ENCODE measurements at regions not wholly inside any gene's neighbourhood (a gene's known extent, or its start where the extent isn't known, plus 50 kb on each side); places are given as distances from the start of the nearest gene placed in this dataset.
"Not testable (repeated sequence)": the region's sequence is repeated elsewhere in the genome, so short reads cannot be mapped to it uniquely, and the experiment has no call there.

GRCh38 chrX:20693078-20693477 lies 426.4 kb upstream of the RPS6KA3 start:
- no peaks in the 10 kb centered on the region for H3K4me1 ChIP-seq
- no peak for DNase-seq
- no peak overlapping the region for H3K4me3 ChIP-seq
- H3K27me3 ChIP-seq = no peaks in the 10 kb centered on the region
- no peak overlapping the region for H3K27ac ChIP-seq
- no peaks in the 10 kb centered on the region for H3K9me3 ChIP-seq
- TF ChIP-seq CTCF (IDR thresholded peaks at IDR 0.05) = no peak
- intact Hi-C loops (cut with DNase I) = no loop called here
- no peak overlapping the region for H3K9ac ChIP-seq (ENCODE audit: low read depth in 2 of 2, low read length in 2 of 2)
- no peaks in the 10 kb centered on the region for H3K36me3 ChIP-seq

GRCh38 chrX:20686256-20686655 lies 419.5 kb upstream of the RPS6KA3 start:
- Histone ChIP-seq H3K27ac (no peak overlapping the region), H3K9me3 (no peaks in the 10 kb centered on the region), H3K4me1 (no peaks in the 10 kb centered on the region), H3K27me3 (no peaks in the 10 kb centered on the region), H3K36me3 (no peaks in the 10 kb centered on the region), H3K9ac (ENCODE audit: low read depth in 2 of 2, low read length in 2 of 2) (no peak overlapping the region), H3K4me3 (no peak overlapping the region)
- intact Hi-C loops (cut with DNase I) = no loop called here
- no peak for DNase-seq
- TF ChIP-seq CTCF (IDR thresholded peaks at IDR 0.05) = no peak

GRCh38 chrX:20685652-20686051 lies 418.9 kb upstream of the RPS6KA3 start:
- Histone ChIP-seq H3K27me3 (no peaks in the 10 kb centered on the region), H3K27ac (no peak overlapping the region), H3K9me3 (no peaks in the 10 kb centered on the region), H3K4me3 (no peak overlapping the region), H3K9ac (ENCODE audit: low read depth in 2 of 2, low read length in 2 of 2) (no peak overlapping the region), H3K36me3 (no peaks in the 10 kb centered on the region), H3K4me1 (no peaks in the 10 kb centered on the region)
- no peak for DNase-seq
- intact Hi-C loops (cut with DNase I) = no loop called here
- no peak for TF ChIP-seq CTCF (IDR thresholded peaks at IDR 0.05)

GRCh38 chrX:20681683-20682082 lies 415.0 kb upstream of the RPS6KA3 start:
- H3K27me3 ChIP-seq = no peaks in the 10 kb centered on the region
- no peak overlapping the region for H3K4me3 ChIP-seq
- no peaks in the 10 kb centered on the region for H3K4me1 ChIP-seq
- intact Hi-C loops (cut with DNase I) = no loop called here
- no peak overlapping the region for H3K9ac ChIP-seq (ENCODE audit: low read depth in 2 of 2, low read length in 2 of 2)
- H3K27ac ChIP-seq = no peak overlapping the region
- no peaks in the 10 kb centered on the region for H3K36me3 ChIP-seq
- DNase-seq = no peak
- no peak for TF ChIP-seq CTCF (IDR thresholded peaks at IDR 0.05)
- no peaks in the 10 kb centered on the region for H3K9me3 ChIP-seq

- H3K9ac ChIP-seq (ENCODE audit: low read depth in 2 of 2, low read length in 2 of 2) = no peak overlapping the region
- no peaks in the 10 kb centered on the region for H3K4me1 ChIP-seq
- no peaks in the 10 kb centered on the region for H3K9me3 ChIP-seq
- no peaks in the 10 kb centered on the region for H3K36me3 ChIP-seq
- no peaks in the 10 kb centered on the region for H3K27me3 ChIP-seq
- no peak for DNase-seq
- no peak overlapping the region for H3K27ac ChIP-seq
- no peak overlapping the region for H3K4me3 ChIP-seq
- no peak for TF ChIP-seq CTCF (IDR thresholded peaks at IDR 0.05)
- intact Hi-C loops (cut with DNase I) = no loop called here
Observed at GRCh38 chrX:20680998-20681397, 414.3 kb upstream of the RPS6KA3 start.

- H3K27ac ChIP-seq = no peak overlapping the region
- no peaks in the 10 kb centered on the region for H3K4me1 ChIP-seq
- H3K27me3 ChIP-seq = no peaks in the 10 kb centered on the region
- H3K9me3 ChIP-seq = no peaks in the 10 kb centered on the region
- H3K4me3 ChIP-seq = no peak overlapping the region
- intact Hi-C loops (cut with DNase I) = no loop called here
- no peak for DNase-seq
- H3K36me3 ChIP-seq = no peaks in the 10 kb centered on the region
- no peak for TF ChIP-seq CTCF (IDR thresholded peaks at IDR 0.05)
- H3K9ac ChIP-seq (ENCODE audit: low read depth in 2 of 2, low read length in 2 of 2) = no peak overlapping the region
Observed at GRCh38 chrX:20672476-20672875, 405.8 kb upstream of the RPS6KA3 start.

- H3K4me3 ChIP-seq; DNase-seq; H3K4me1 ChIP-seq; H3K27ac ChIP-seq; H3K27me3 ChIP-seq; intact Hi-C loops (cut with DNase I); H3K36me3 ChIP-seq; H3K9me3 ChIP-seq; H3K9ac ChIP-seq (ENCODE audit: low read depth in 2 of 2, low read length in 2 of 2): not testable (repeated sequence)
Observed at GRCh38 chrX:20671746-20672145, 405.0 kb upstream of the RPS6KA3 start.

Data from colonic mucosa (tissue), 4 donors.